Gastroesophageal sphincter (tissue), 4 donors: ENCODE measurements at regions not wholly inside any gene's neighbourhood (a gene's known extent, or its start where the extent isn't known, plus 50 kb on each side); places are given as distances from the start of the nearest gene placed in this dataset.

Experiments used
- ATAC-seq: fragments of 150-250 bp; one replicate; pipeline ENCODE4 v1.9.1; 2016; ENCODE audit warnings: mild to moderate bottlenecking, moderate library complexity
- H3K27ac ChIP-seq, 4 donors: fragments of 200-600 bp; sonication (generic) in 3 of 4; 1 replicate in 3 of 4; 2 replicates in 1 of 4; pipeline ENCODE4 v1.5.1; 2016 to 2019
- H3K27me3 ChIP-seq: fragments of 200-600 bp; sonication (generic); one replicate; pipeline ENCODE4 v1.5.1; 2019
- H3K36me3 ChIP-seq, 2 donors: fragments of 200-600 bp; sonication (generic); one replicate each; pipeline ENCODE4 v1.5.1; 2019; ENCODE audit warnings: control low read depth in 1 of 2
- H3K4me1 ChIP-seq, 3 donors: fragments of 200-600 bp; sonication (generic); 1 replicate in 2 of 3; 2 replicates in 1 of 3; pipeline ENCODE4 v1.5.1; 2016 to 2019; ENCODE audit warnings: control low read depth in 2 of 3
- H3K4me3 ChIP-seq, 2 donors: fragments of 200-600 bp; sonication (generic); one replicate each; pipeline ENCODE4 v1.5.1; 2019; ENCODE audit warnings: mild to moderate bottlenecking in 1 of 2, moderate library complexity in 1 of 2
- H3K9me3 ChIP-seq, 3 donors: fragments of 200-600 bp; sonication (generic); one replicate each; pipeline ENCODE4 v1.5.1; 2017 to 2019; ENCODE audit warnings: control low read depth in 2 of 3
- CTCF ChIP-seq, 4 experiments: fragments of 200-600 bp in 2 of 4; fragments of 450-650 bp in 2 of 4; sonication (generic) in 1 of 4; IDR thresholded peaks; one replicate each; pipeline ENCODE4 v1.5.1; 2017 to 2019; ENCODE audit warnings: antibody characterized with exemption in 4 of 4, mild to moderate bottlenecking in 2 of 4, moderate library complexity in 2 of 4
- EP300 ChIP-seq: sonication (generic); formaldehyde crosslinking; IDR thresholded peaks from one replicate; pipeline ENCODE4 v1.6.1; 2017; ENCODE audit warnings: antibody characterized with exemption, mild to moderate bottlenecking
- POLR2A ChIP-seq, 2 donors: fragments of 450-650 bp; IDR thresholded peaks; one replicate each; pipeline ENCODE4 v1.6.1; 2017; ENCODE audit warnings: antibody characterized with exemption in 2 of 2, mild to moderate bottlenecking in 2 of 2, moderate library complexity in 1 of 2
- POLR2AphosphoS5 ChIP-seq: sonication (generic); formaldehyde crosslinking; IDR thresholded peaks from one replicate; pipeline ENCODE4 v1.6.1; 2017; ENCODE audit warnings: antibody characterized with exemption
- WGBS, 2 donors: methylation state at CpG; one replicate each; pipeline ENCODE4 v1.1.5; 2018; ENCODE audit warnings: low coverage in 1 of 2; 5-methylcytosine and 5-hydroxymethylcytosine counted together

- no peak overlapping the region for H3K27ac ChIP-seq
- peaks cover 3 to 19% (median 6%) of the 10 kb centered on the region in 3 donors for H3K4me1 ChIP-seq
- TF ChIP-seq POLR2AphosphoS5 (no peak), POLR2A (IDR thresholded peaks at IDR 0.05) (no peak), CTCF (IDR thresholded peaks at IDR 0.05) (no peak), EP300 (no peak)
- H3K4me3 ChIP-seq: no peak overlapping the region
- ATAC-seq: no peak
- H3K9me3 ChIP-seq: no peaks in the 10 kb centered on the region
- WGBS, 2 donors: 56 to 63% methylated on average over 2 to 5 of the region's 5 CpGs
- no peaks in the 10 kb centered on the region for H3K27me3 ChIP-seq
- no peaks in the 10 kb centered on the region for H3K36me3 ChIP-seq
These were observed 191.6 kb upstream of the ARHGAP20 start for GRCh38 chr11:110903830-110904229.

GRCh38 chr11:110903378-110903777 is 191.1 kb upstream of the ARHGAP20 start:
- Histone ChIP-seq H3K4me3 (no peak overlapping the region), H3K36me3 (no peaks in the 10 kb centered on the region), H3K9me3 (no peaks in the 10 kb centered on the region), H3K27me3 (no peaks in the 10 kb centered on the region), H3K4me1 (peaks cover 2 to 14% (median 3%) of the 10 kb centered on the region in 3 donors), H3K27ac (no peak overlapping the region)
- ATAC-seq: no peak
- 90% methylated on average over 3 of the region's 3 CpGs; no CpG with 5 or more reads in 1 of the 2 donors for WGBS, 2 donors
- no peak for TF ChIP-seq EP300

- H3K4me1 ChIP-seq: no peaks in the 10 kb centered on the region
- WGBS, 2 donors: 75 to 77% methylated on average over 2 to 3 of the region's 3 CpGs
- H3K4me3 ChIP-seq: no peak overlapping the region
- H3K27me3 ChIP-seq: no peaks in the 10 kb centered on the region
- no peaks in the 10 kb centered on the region for H3K9me3 ChIP-seq
- no peak for ATAC-seq
- no peaks in the 10 kb centered on the region for H3K36me3 ChIP-seq
- no peak overlapping the region for H3K27ac ChIP-seq
- TF ChIP-seq POLR2AphosphoS5 (no peak), POLR2A (IDR thresholded peaks at IDR 0.05) (no peak), CTCF (IDR thresholded peaks at IDR 0.05) (no peak), EP300 (no peak)
These were observed 189.2 kb upstream of the ARHGAP20 start for GRCh38 chr11:110901441-110901840.

GRCh38 chr11:110900426-110900825 is 188.2 kb upstream of the ARHGAP20 start:
- Histone ChIP-seq H3K4me1 (no peaks in the 10 kb centered on the region), H3K36me3 (no peaks in the 10 kb centered on the region), H3K4me3 (no peak overlapping the region), H3K27me3 (no peaks in the 10 kb centered on the region), H3K9me3 (no peaks in the 10 kb centered on the region), H3K27ac (no peak overlapping the region)
- 73 to 100% methylated on average over 1 of the region's 1 CpG for WGBS, 2 donors
- no peak for ATAC-seq
- no peak for TF ChIP-seq CTCF (IDR thresholded peaks at IDR 0.05)
- TF ChIP-seq POLR2A (IDR thresholded peaks at IDR 0.05): no peak
- TF ChIP-seq EP300: no peak

- no peaks in the 10 kb centered on the region for H3K36me3 ChIP-seq
- H3K4me3 ChIP-seq: no peak overlapping the region
- no peaks in the 10 kb centered on the region for H3K27me3 ChIP-seq
- WGBS, 2 donors: 76 to 78% methylated on average over 3 of the region's 3 CpGs
- H3K27ac ChIP-seq: no peak overlapping the region
- H3K4me1 ChIP-seq: no peaks in the 10 kb centered on the region
- H3K9me3 ChIP-seq: no peaks in the 10 kb centered on the region
- TF ChIP-seq POLR2AphosphoS5 (peak; percentile 5), EP300 (no peak)
- no peak for ATAC-seq
These were observed 184.8 kb upstream of the ARHGAP20 start for GRCh38 chr11:110897035-110897434.

- Histone ChIP-seq H3K27me3 (no peaks in the 10 kb centered on the region), H3K4me3 (no peak overlapping the region), H3K4me1 (no peaks in the 10 kb centered on the region), H3K27ac (no peak overlapping the region), H3K9me3 (no peaks in the 10 kb centered on the region), H3K36me3 (no peaks in the 10 kb centered on the region)
- no peak for TF ChIP-seq POLR2AphosphoS5
- no peak for TF ChIP-seq POLR2A (IDR thresholded peaks at IDR 0.05)
- no peak for TF ChIP-seq CTCF (IDR thresholded peaks at IDR 0.05)
- no peak for TF ChIP-seq EP300
- 25 to 29% methylated on average over 1 of the region's 1 CpG for WGBS, 2 donors
- no peak for ATAC-seq
These were observed 184.1 kb upstream of the ARHGAP20 start for GRCh38 chr11:110896358-110896757.
